Smooth muscle cell (in vitro differentiated cells): ENCODE measurements at regions not wholly inside any gene's neighbourhood (a gene's known extent, or its start where the extent isn't known, plus 50 kb on each side); places are given as distances from the start of the nearest gene placed in this dataset.

Experiments
- DNase-seq: peaks from one replicate; lab custom pipeline; 2025; ENCODE audit not compliant: unreplicated experiment; lab: John Stamatoyannopoulos, UW
- H2AFZ ChIP-seq: fragments of 200-600 bp; sonication (generic); 2 replicates; pipeline ENCODE4 v1.6.0; 2016; ENCODE audit warnings: antibody characterized with exemption, low read depth, mild to moderate bottlenecking
- H3F3A ChIP-seq: fragments of 200-600 bp; sonication (generic); 2 replicates; pipeline ENCODE4 v1.6.0; 2017; ENCODE audit warnings: antibody characterized with exemption, low read depth
- H3K27ac ChIP-seq: fragments of 200-600 bp; sonication (generic); 2 replicates; pipeline ENCODE4 v1.5.1; 2016; ENCODE audit warnings: low read depth, mild to moderate bottlenecking
- H3K27me3 ChIP-seq: fragments of 200-600 bp; sonication (generic); 2 replicates; pipeline ENCODE4 v1.6.1; 2016; ENCODE audit warnings: low read depth, mild to moderate bottlenecking
- H3K36me3 ChIP-seq: fragments of 200-600 bp; sonication (generic); 2 replicates; pipeline ENCODE4 v1.5.1; 2016; ENCODE audit warnings: low read depth
- H3K4me1 ChIP-seq: fragments of 200-600 bp; sonication (generic); 2 replicates; pipeline ENCODE4 v1.5.1; 2016; ENCODE audit warnings: low read depth
- H3K4me2 ChIP-seq: fragments of 200-600 bp; sonication (generic); 2 replicates; pipeline ENCODE4 v1.6.0; 2016; ENCODE audit warnings: mild to moderate bottlenecking
- H3K4me3 ChIP-seq: fragments of 200-600 bp; sonication (generic); 2 replicates; pipeline ENCODE4 v1.5.1; 2016; ENCODE audit warnings: mild to moderate bottlenecking
- H3K79me2 ChIP-seq: fragments of 200-600 bp; sonication (generic); 2 replicates; pipeline ENCODE4 v1.6.0; 2016; ENCODE audit warnings: low read depth, mild to moderate bottlenecking
- H3K9ac ChIP-seq: fragments of 200-600 bp; sonication (generic); 2 replicates; pipeline ENCODE4 v1.6.0; 2016; ENCODE audit warnings: low read depth
- H3K9me3 ChIP-seq: fragments of 200-600 bp; sonication (generic); replicated peaks from 2 replicates; pipeline ENCODE4 v1.5.1; 2016; ENCODE audit warnings: low read depth
- H4K20me1 ChIP-seq: fragments of 200-600 bp; sonication (generic); 2 replicates; pipeline ENCODE4 v1.6.0; 2016; ENCODE audit warnings: low read depth
- CTCF ChIP-seq: fragments of 200-600 bp; sonication (generic); IDR thresholded peaks from 2 replicates; pipeline ENCODE4 v1.5.1; 2017; ENCODE audit warnings: borderline replicate concordance, mild to moderate bottlenecking, antibody characterized with exemption; ENCODE audit not compliant: insufficient read depth, poor library complexity, severe bottlenecking
- WGBS: methylation state at CpG from one replicate; pipeline ENCODE4 v1.1.7; 2016; ENCODE audit warnings: low lambda C conversion rate; 5-methylcytosine and 5-hydroxymethylcytosine counted together

GRCh38 chr3:82229397-82229796 lies 468.0 kb upstream of the GBE1 start:
- no peaks in the 10 kb centered on the region for H3K9me3 ChIP-seq
- no peak overlapping the region for H3K9ac ChIP-seq
- no peak overlapping the region for H3K4me2 ChIP-seq
- H3K36me3 ChIP-seq, result no peaks in the 10 kb centered on the region
- no peaks in the 10 kb centered on the region for H3F3A ChIP-seq
- 85% methylated on average over 4 of the region's 4 CpGs for WGBS
- no peaks in the 10 kb centered on the region for H3K27me3 ChIP-seq
- no peak overlapping the region for H3K4me3 ChIP-seq
- no peaks in the 10 kb centered on the region for H3K4me1 ChIP-seq
- H4K20me1 ChIP-seq, result no peaks in the 10 kb centered on the region
- no peak overlapping the region for H2AFZ ChIP-seq
- H3K27ac ChIP-seq, result no peak overlapping the region
- no peak for DNase-seq
- no peak for TF ChIP-seq CTCF
- no peaks in the 10 kb centered on the region for H3K79me2 ChIP-seq

- Histone ChIP-seq H3K4me1 (no peaks in the 10 kb centered on the region), H2AFZ (no peak overlapping the region), H3K36me3 (no peaks in the 10 kb centered on the region), H3K9ac (no peak overlapping the region), H3K27ac (no peak overlapping the region), H3K4me2 (no peak overlapping the region), H4K20me1 (no peaks in the 10 kb centered on the region), H3K4me3 (no peak overlapping the region), H3F3A (no peaks in the 10 kb centered on the region), H3K9me3 (no peaks in the 10 kb centered on the region), H3K27me3 (no peaks in the 10 kb centered on the region), H3K79me2 (no peaks in the 10 kb centered on the region)
- no peak for TF ChIP-seq CTCF
- DNase-seq, result no peak
- 70% methylated on average over 4 of the region's 4 CpGs for WGBS
These were observed 463.2 kb upstream of the GBE1 start for GRCh38 chr3:82224661-82225060.

GRCh38 chr3:82222401-82222800 lies 461.0 kb upstream of the GBE1 start:
- Histone ChIP-seq H3F3A (no peaks in the 10 kb centered on the region), H3K4me3 (no peak overlapping the region), H2AFZ (no peak overlapping the region), H4K20me1 (no peaks in the 10 kb centered on the region), H3K9me3 (no peaks in the 10 kb centered on the region), H3K27me3 (no peaks in the 10 kb centered on the region), H3K36me3 (no peaks in the 10 kb centered on the region), H3K9ac (no peak overlapping the region), H3K79me2 (no peaks in the 10 kb centered on the region), H3K4me1 (no peaks in the 10 kb centered on the region), H3K4me2 (no peak overlapping the region), H3K27ac (no peak overlapping the region)
- TF ChIP-seq CTCF, result no peak
- DNase-seq, result no peak
- 97% methylated on average over 1 of the region's 1 CpG for WGBS

- H3K4me2 ChIP-seq, result no peak overlapping the region
- H3K4me3 ChIP-seq, result no peak overlapping the region
- H3K27ac ChIP-seq, result no peak overlapping the region
- H3K79me2 ChIP-seq, result no peaks in the 10 kb centered on the region
- H3K36me3 ChIP-seq, result no peaks in the 10 kb centered on the region
- H3K27me3 ChIP-seq, result no peaks in the 10 kb centered on the region
- H4K20me1 ChIP-seq, result no peaks in the 10 kb centered on the region
- H3K9ac ChIP-seq, result no peak overlapping the region
- H3K4me1 ChIP-seq, result no peaks in the 10 kb centered on the region
- no peaks in the 10 kb centered on the region for H3K9me3 ChIP-seq
- H3F3A ChIP-seq, result no peaks in the 10 kb centered on the region
- no peak for TF ChIP-seq CTCF
- 94% methylated on average over 4 of the region's 4 CpGs for WGBS
- H2AFZ ChIP-seq, result no peak overlapping the region
- DNase-seq, result no peak
These were observed 456.1 kb upstream of the GBE1 start for GRCh38 chr3:82217571-82217970.
